Skeletal muscle cell (primary cell): ENCODE measurements at regions not wholly inside any gene's neighbourhood (a gene's known extent, or its start where the extent isn't known, plus 50 kb on each side); places are given as distances from the start of the nearest gene placed in this dataset.

ENCODE experiments used
- DNase-seq: peaks from one replicate; pipeline ENCODE4 v3.0.0-alpha.2; 2010; ENCODE audit warnings: low read depth
- H3K4me3 ChIP-seq: 2 replicates; pipeline ENCODE4 v1.5.1; 2011; ENCODE audit warnings: low read depth, mild to moderate bottlenecking, control low read depth, low read length, moderate library complexity

DNA sequence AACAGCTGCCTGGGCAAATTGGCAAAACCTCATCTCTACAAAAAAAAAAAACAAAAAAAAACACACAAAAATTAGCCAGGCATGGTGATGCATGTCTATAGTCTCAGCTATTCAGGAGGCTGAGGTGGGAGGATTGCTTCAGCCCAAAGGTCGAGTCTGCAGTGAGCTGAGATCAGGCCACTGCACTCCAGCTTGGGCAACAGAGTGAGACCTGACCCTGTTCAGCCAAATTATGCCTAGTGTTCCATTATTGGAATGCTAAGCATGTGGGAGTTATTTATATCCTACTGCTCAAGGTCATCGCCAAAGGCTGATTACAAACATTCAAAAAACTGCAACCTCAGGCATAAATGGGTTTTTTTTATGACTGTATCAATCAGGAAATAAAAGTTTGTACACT lies 1251.0 kb upstream of the PCDH9 start:
- no peak overlapping the region for H3K4me3 ChIP-seq
- DNase-seq: no peak

DNA sequence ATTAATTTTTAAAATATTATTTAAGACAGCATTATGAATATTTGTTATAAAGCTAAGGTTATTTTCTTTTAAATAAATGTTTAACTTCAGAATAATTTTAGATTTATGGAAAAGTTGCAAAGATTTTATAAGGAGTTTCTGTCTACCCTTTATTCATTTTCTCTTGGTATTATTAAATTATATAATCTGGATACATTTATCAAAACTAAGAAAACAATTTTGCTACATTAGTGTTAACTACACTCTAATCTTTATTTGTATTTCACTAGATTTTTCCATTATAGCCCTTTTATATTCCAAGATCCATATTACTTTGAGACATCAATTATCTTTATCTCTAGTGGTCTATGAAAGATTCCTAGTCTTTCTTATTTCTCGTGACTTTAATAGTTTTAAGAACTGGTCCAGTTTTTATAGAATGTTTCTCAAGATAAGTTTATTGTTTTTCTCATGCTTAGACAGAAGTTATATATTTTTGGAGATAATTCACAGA lies 1243.7 kb upstream of the PCDH9 start:
- no peak for DNase-seq
- no peak overlapping the region for H3K4me3 ChIP-seq

GRCh38 chr13:68467160-68467559 lies 1237.0 kb upstream of the PCDH9 start:
- DNase-seq: no peak
- no peak overlapping the region for H3K4me3 ChIP-seq

GRCh38 chr13:68440874-68441273 lies 1210.7 kb upstream of the PCDH9 start:
- no peak for DNase-seq
- no peak overlapping the region for H3K4me3 ChIP-seq

DNA sequence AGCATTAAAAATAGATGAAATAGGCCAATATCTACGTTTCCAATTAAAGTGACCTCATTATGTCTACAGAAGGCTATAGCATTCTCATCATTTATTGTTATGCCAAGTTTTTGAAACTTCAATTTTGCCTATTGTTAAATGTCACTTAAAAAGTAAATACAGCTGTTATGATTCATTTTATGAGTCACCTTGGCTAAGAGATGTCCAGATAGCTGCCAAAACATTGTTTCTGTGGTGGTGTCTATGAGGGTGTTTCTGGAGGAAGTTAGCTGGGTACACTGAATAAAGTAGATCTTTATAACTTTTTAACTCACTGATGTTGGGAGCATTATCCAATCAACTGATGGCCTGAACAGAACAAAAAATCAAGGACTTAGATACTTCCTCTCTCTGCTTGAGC lies 1209.7 kb upstream of the PCDH9 start:
- peak; percentile 31 for DNase-seq
- H3K4me3 ChIP-seq: no peak overlapping the region

GRCh38 chr13:68428292-68428691 lies 1198.2 kb upstream of the PCDH9 start:
- peak; percentile 17 for DNase-seq
- no peak overlapping the region for H3K4me3 ChIP-seq

GRCh38 chr13:68417801-68418200 lies 1187.7 kb upstream of the PCDH9 start:
- DNase-seq: no peak

GRCh38 chr13:68410007-68410406 lies 1179.9 kb upstream of the PCDH9 start:
- no peak overlapping the region for H3K4me3 ChIP-seq
- no peak for DNase-seq

More at GRCh38 chr13:68417801-68418200, 1187.7 kb upstream of the PCDH9 start:
- H3K4me3 ChIP-seq: no peak overlapping the region

- no peak overlapping the region for H3K4me3 ChIP-seq
- DNase-seq: no peak
Measured at GRCh38 chr13:68390987-68391386, 1160.9 kb upstream of the PCDH9 start.

DNA sequence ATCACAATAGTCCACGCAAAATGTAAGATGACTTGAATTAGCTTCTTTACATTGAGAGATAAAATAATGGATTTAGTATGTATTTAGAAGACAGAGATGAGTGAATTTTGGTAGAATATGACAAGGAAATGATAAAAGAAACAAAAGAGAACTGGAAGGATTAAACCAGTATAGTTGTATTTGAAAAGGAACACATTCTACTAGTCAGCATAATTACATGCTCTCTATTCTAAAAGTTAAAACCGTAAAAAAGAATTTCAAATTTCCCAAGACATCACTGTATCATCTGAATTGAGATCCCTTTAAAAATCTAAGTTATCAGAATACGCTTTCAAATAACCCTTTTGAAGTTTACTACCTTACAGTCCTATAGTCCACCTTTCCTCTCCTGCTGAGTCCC lies 1156.7 kb upstream of the PCDH9 start:
- H3K4me3 ChIP-seq: no peak overlapping the region
- no peak for DNase-seq

DNA sequence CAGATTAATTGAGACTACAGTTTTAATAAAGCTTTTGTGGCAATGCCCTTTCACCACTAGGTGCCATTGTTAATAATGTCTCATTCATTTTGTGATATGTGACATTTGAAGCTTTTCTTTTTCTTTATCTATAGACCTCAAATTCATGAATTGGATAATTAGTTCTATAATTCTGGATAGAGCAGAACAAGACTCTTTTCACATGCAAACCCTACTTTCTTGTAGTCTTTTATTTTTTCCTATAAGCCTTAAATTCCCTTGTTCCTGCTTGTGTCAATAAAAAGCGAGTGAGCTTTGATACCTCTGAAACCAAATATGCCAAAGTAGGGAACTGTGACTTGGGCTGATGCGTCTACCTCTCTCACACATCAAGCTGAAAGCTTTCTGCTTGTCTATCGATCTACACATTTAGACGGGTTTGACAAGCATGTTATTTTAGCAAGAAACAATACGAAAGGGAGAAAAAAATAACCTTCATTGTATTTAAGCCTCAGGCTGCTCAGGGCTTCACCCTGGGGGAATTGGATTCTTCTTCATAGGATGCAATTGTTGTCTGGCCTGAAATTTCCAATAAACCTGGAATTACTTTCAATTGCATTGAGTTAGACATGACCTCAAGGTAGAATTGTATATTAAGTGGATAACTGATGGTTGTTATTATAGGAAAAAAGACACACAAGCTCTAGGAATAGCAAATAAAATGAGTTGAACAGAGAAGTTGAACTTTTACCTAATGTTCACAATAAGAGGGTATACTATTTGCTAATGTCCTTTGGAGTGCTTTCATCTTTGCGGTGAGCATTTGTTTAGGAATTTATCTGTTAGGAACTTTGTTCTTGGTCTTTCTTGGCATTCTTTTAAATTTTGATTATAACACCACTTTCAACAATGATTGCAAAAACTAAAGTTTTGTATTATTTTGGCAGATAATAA lies 1150.2 kb upstream of the PCDH9 start:
- no peak overlapping the region for H3K4me3 ChIP-seq
- no peak for DNase-seq

DNA sequence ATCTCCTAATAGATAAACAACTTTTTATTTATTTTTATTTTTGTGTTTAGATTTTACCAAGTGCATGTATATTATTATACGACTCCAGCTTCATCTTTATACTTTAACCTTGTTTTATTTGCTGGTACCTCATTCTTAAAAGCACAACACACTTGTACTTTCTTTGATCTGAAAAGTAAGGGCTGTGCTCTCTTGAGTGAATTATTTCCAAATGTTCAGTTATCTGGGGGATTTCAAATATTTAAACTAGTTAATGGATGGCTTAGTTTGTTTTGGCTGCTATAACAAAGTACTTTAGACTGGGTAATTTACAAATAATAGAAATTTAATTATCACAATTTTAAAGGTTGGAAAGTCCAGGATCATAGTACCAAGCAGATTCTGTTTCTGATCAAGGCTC lies 1148.2 kb upstream of the PCDH9 start:
- no peak for DNase-seq
- no peak overlapping the region for H3K4me3 ChIP-seq

GRCh38 chr13:68375004-68375403 lies 1144.9 kb upstream of the PCDH9 start:
- no peak for DNase-seq
- H3K4me3 ChIP-seq: no peak overlapping the region

GRCh38 chr13:68369739-68370138 lies 1139.6 kb upstream of the PCDH9 start:
- no peak for DNase-seq
- no peak overlapping the region for H3K4me3 ChIP-seq

- DNase-seq: no peak
- H3K4me3 ChIP-seq: no peak overlapping the region
Measured at GRCh38 chr13:68368922-68369321, 1138.8 kb upstream of the PCDH9 start.

GRCh38 chr13:68359105-68359504 lies 1129.0 kb upstream of the PCDH9 start:
- H3K4me3 ChIP-seq: no peak overlapping the region
- no peak for DNase-seq

DNA sequence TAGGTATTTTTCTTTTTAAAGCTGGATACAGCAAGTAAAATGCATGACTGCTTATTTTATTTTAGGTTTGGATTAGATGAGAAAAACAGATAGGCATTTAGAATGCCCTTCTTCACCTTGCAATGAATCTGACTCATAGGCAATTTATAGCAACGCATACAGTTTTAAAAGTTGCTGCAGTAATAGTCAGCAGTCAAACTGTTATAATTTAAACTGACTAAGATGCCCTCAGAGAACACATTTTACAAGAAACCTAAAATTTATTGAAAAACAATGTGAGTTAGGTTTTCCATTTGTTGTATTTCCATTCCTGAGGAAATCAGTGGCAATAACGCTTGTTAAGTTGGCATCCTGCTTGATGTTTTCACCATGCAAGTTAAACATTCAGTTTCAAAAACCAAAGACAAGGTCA lies 1128.2 kb upstream of the PCDH9 start:
- H3K4me3 ChIP-seq: no peak overlapping the region
- DNase-seq: no peak

DNA sequence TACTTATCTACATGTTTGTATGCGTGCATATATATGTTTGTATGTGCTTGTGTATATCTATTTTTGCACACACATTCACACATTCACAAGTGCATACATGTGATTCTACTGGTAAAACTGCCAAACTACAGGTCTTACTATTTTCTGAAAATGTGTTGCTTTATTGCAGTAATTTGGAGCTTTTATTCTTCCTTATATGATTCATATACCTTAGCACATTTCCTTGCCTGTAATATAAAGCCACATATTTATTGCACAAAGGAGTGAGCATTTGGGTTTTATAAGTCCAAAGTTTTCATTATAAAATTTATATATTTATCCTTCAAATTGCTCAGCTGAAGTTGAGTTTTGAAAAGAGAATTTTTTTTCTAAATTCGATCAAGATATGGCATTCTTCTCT lies 1120.4 kb upstream of the PCDH9 start:
- H3K4me3 ChIP-seq: no peak overlapping the region
- no peak for DNase-seq

DNA sequence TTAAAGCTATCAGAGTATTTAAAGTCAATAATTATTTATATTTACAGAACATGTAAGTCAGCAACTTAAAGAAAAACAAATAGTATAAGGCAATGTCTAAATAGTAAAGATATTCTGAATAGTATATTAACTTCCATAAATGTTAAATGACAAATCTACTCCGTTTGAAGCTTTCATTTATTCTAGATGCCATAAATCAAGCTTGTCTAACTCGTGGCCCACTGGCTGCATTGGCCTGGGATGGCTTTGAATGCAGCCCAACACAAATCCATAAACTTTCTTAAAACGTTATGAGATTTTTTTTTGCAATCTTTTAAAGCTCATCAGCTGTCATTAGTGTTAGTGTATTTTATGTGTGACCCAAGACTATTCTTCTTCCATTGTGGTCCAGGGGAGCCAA lies 1117.1 kb upstream of the PCDH9 start:
- H3K4me3 ChIP-seq: no peak overlapping the region
- DNase-seq: no peak

DNA sequence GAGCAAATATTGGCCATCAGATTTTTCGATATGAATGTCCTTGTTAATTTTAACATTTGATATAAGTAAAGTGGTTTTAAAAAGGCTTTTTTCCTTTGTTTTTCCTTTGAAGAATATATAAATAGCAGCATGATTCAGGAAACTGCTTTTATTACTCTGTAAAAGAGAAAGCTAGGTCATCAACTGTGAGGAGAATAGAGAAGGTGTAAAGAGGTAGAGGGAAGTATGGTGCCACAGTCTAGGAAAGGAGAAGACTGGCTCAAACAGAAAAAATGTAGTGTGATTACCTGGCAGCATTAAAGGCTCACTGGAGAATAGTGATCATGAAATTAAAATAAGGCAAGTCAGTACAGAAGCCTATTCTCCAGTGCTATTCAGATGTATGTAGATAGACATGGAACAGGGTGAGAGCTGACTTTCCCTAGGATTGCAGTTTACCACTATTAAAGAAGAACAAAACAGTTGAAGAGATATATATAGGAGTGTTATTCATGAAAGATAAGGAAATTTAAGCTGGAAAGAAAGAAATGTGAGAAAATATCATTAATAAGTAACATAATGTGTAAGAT lies 1115.9 kb upstream of the PCDH9 start:
- no peak overlapping the region for H3K4me3 ChIP-seq
- no peak for DNase-seq

- H3K4me3 ChIP-seq: no peak overlapping the region
- no peak for DNase-seq
Measured at GRCh38 chr13:68323124-68323523, 1093.0 kb upstream of the PCDH9 start.
